HepG2 (cell line): ENCODE measurements at regions not wholly inside any gene's neighbourhood (a gene's known extent, or its start where the extent isn't known, plus 50 kb on each side); places are given as distances from the start of the nearest gene placed in this dataset.

Experiments
- ATAC-seq: fragments of 200-7000 bp; cut with Tn5 transposase; 3 replicates; pipeline ENCODE4 v1.9.1; 2020; ENCODE audit warnings: mild to moderate bottlenecking, moderate library complexity
- BruUV-seq: library from RNA; stranded (reverse); fragments of 400-500 nt; replicated peaks from 2 replicates; lab custom pipeline; 2021; lab: Mats Ljungman, UMichigan
- CTCF ChIA-PET: fragments of 300-600 bp; formaldehyde crosslinking; extraction: SDS; loops from one replicate; lab custom pipeline; 2021; ENCODE audit warnings: low total read pairs, inconsistent platforms, low intra/inter-chr PET ratio; lab: Yijun Ruan, JAX
- POLR2A ChIA-PET: fragments of 350-600 bp; sonication (Branson Sonifier 250); formaldehyde crosslinking; loops from one replicate; lab custom pipeline; 2020; ENCODE audit warnings: antibody characterized with exemption, inconsistent platforms; lab: Yijun Ruan, JAX
- DNase-seq: peaks from one replicate; pipeline ENCODE4 v3.0.0-alpha.2; 2015; ENCODE audit warnings: low spot score
- FAIRE-seq: peaks from 3 replicates; lab custom pipeline; 2011; peaks lifted over from hg19 to GRCh38; lab: Jason Lieb, UNC
- H2AFZ ChIP-seq: one replicate; pipeline ENCODE4 v1.6.1; 2011; ENCODE audit warnings: low read length, inconsistent platforms
- H3K27ac ChIP-seq: fragments of 300-600 bp; 3 replicates; pipeline ENCODE4 v1.8.0; 2011; ENCODE audit warnings: mixed run types, mild to moderate bottlenecking, mixed read lengths, low read length, inconsistent platforms; ENCODE audit not compliant: insufficient read depth; ENCODE audit errors: extremely low read length
- H3K27me3 ChIP-seq, 2 experiments: fragments of 200-600 bp in 1 of 2; 2 replicates in 1 of 2; 3 replicates in 1 of 2; pipeline versions ENCODE4 v1.6.0 to v1.8.0; 2011; ENCODE audit warnings: low read length in 2 of 2, mild to moderate bottlenecking in 2 of 2, moderate library complexity in 2 of 2, inconsistent platforms in 1 of 2; ENCODE audit not compliant: insufficient read depth in 2 of 2, control insufficient read depth in 1 of 2
- H3K36me3 ChIP-seq, 2 experiments: fragments of 200-600 bp in 1 of 2; replicated peaks in 1 of 2; 2 replicates in 1 of 2; 3 replicates in 1 of 2; pipeline versions ENCODE4 v1.5.1 to v1.8.0; 2011; ENCODE audit warnings: low read length in 2 of 2, inconsistent platforms in 1 of 2; ENCODE audit not compliant: insufficient read depth in 2 of 2, control insufficient read depth in 1 of 2
- H3K4me1 ChIP-seq: 2 replicates; pipeline ENCODE4 v1.5.1; 2012; ENCODE audit warnings: low read length, inconsistent platforms; ENCODE audit not compliant: insufficient read depth
- H3K4me2 ChIP-seq: 2 replicates; pipeline ENCODE4 v1.6.0; 2011; ENCODE audit warnings: low read depth, low read length, inconsistent platforms
- H3K4me3 ChIP-seq, 3 experiments: fragments of 200-600 bp in 1 of 3; sonication (generic), shearing (Covaris generic) in 1 of 3; replicated peaks in 1 of 3; 2 replicates each; pipeline ENCODE4 v1.5.1; 2011 to 2016; ENCODE audit warnings: low read length in 3 of 3, inconsistent platforms in 2 of 3, low read depth in 2 of 3, mild to moderate bottlenecking in 2 of 3, control low read depth in 1 of 3, mixed read lengths in 1 of 3; ENCODE audit not compliant: insufficient read depth in 1 of 3
- H3K79me2 ChIP-seq: one replicate; pipeline ENCODE4 v1.6.1; 2011; ENCODE audit warnings: low read length, inconsistent platforms; ENCODE audit not compliant: insufficient read depth
- H3K9ac ChIP-seq: 2 replicates; pipeline ENCODE4 v1.6.0; 2011; ENCODE audit warnings: mild to moderate bottlenecking, low read depth, low read length, inconsistent platforms; ENCODE audit not compliant: insufficient read depth
- H3K9me3 ChIP-seq: 2 replicates; pipeline ENCODE4 v1.5.1; 2012; ENCODE audit warnings: mild to moderate bottlenecking, low read length
- H4K20me1 ChIP-seq: 2 replicates; pipeline ENCODE4 v1.6.0; 2011; ENCODE audit warnings: inconsistent platforms, mild to moderate bottlenecking, low read length, moderate library complexity; ENCODE audit not compliant: insufficient read depth
- ATF7 ChIP-seq, 2 experiments: fragments of 450-650 bp in 1 of 2; sonication (generic) in 1 of 2; formaldehyde crosslinking in 1 of 2; IDR thresholded peaks; 2 replicates each; pipeline versions ENCODE4 v1.4.0 to v1.6.1; 2016 to 2020; ENCODE audit warnings: antibody characterized with exemption in 1 of 2, mild to moderate bottlenecking in 1 of 2, missing genetic modification reagents in 1 of 2
- FIP1L1 ChIP-seq: fragments of 200-400 bp; formaldehyde crosslinking; IDR thresholded peaks from 2 replicates; pipeline ENCODE4 v1.6.1; 2018; ENCODE audit warnings: low read depth, mild to moderate bottlenecking, low read length, moderate library complexity, borderline replicate concordance; ENCODE audit not compliant: insufficient read depth
- FOXA1 ChIP-seq, 2 experiments: fragments of 450-650 bp in 1 of 2; sonication (generic) in 1 of 2; formaldehyde crosslinking in 1 of 2; IDR thresholded peaks; 2 replicates each; pipeline versions ENCODE4 v1.4.0 to v1.6.1; 2016 to 2020; ENCODE audit warnings: missing genetic modification reagents in 1 of 2
- HIVEP1 ChIP-seq: sonication (generic); formaldehyde crosslinking; IDR thresholded peaks from 2 replicates; pipeline ENCODE4 v1.4.0; 2020; ENCODE audit warnings: mild to moderate bottlenecking, missing genetic modification reagents
- POLR2G ChIP-seq: fragments of 200-400 bp; formaldehyde crosslinking; IDR thresholded peaks from 2 replicates; pipeline ENCODE4 v1.6.1; 2018; ENCODE audit warnings: mild to moderate bottlenecking, low read depth, low read length, moderate library complexity
- SMARCE1 ChIP-seq: fragments of 450-650 bp; IDR thresholded peaks from 2 replicates; pipeline ENCODE4 v1.6.1; 2017; ENCODE audit warnings: borderline replicate concordance
- TMF1 ChIP-seq: sonication (generic); formaldehyde crosslinking; IDR thresholded peaks from 2 replicates; pipeline ENCODE4 v1.8.1; 2022; ENCODE audit warnings: low read depth, missing genetic modification reagents
- XBP1 ChIP-seq: sonication (generic); formaldehyde crosslinking; IDR thresholded peaks from 2 replicates; pipeline ENCODE4 v1.5.0; 2020; ENCODE audit warnings: missing genetic modification reagents
- ZBTB7A ChIP-seq: sonication (generic); formaldehyde crosslinking; IDR thresholded peaks from 2 replicates; pipeline ENCODE4 v1.8.0; 2022; ENCODE audit warnings: mild to moderate bottlenecking, missing genetic modification reagents
- ZFP41 ChIP-seq: sonication (generic); formaldehyde crosslinking; IDR thresholded peaks from 2 replicates; pipeline ENCODE4 v1.4.0; 2020; ENCODE audit warnings: mild to moderate bottlenecking, missing genetic modification reagents, borderline replicate concordance
- ZKSCAN8 ChIP-seq: IDR thresholded peaks from 2 replicates; pipeline ENCODE4 v1.6.1; 2016; ENCODE audit warnings: borderline replicate concordance, missing genetic modification reagents, missing compliant biosample characterization
- ZNF510 ChIP-seq: sonication (generic); formaldehyde crosslinking; IDR thresholded peaks from 2 replicates; pipeline ENCODE4 v1.4.0; 2020; ENCODE audit warnings: low read depth, mild to moderate bottlenecking, missing genetic modification reagents
- ZSCAN20 ChIP-seq: sonication (generic); formaldehyde crosslinking; IDR thresholded peaks from 2 replicates; pipeline ENCODE4 v1.4.0; 2020; ENCODE audit warnings: missing genetic modification reagents, mild to moderate bottlenecking, borderline replicate concordance
- WGBS: methylation state at CpG from one replicate; pipeline ENCODE4 v1.1.6; 2017; ENCODE audit warnings: low lambda C conversion rate; 5-methylcytosine and 5-hydroxymethylcytosine counted together
- in situ Hi-C: cut with HindIII; loops from 2 replicates; pipeline ENCODE4 v1.10.0; 2017; ENCODE audit warnings: low pct_unique_long_range_greater_than_20kb; ENCODE audit not compliant: extremely low pct_ligation_motif_present
- intact Hi-C: fragments of 100-400 bp; cut with micrococcal nuclease; formaldehyde crosslinking; loops from one replicate; pipeline ENCODE4 v1.10.0; 2022; ENCODE audit not compliant: unreplicated experiment

- no peak for TF ChIP-seq ZBTB7A (CRISPR knock-in tag)
These were observed 542.9 kb downstream of the EFNA5 start (continued) for GRCh38 chr5:107127878-107128277.

GRCh38 chr5:107126341-107126740 lies 544.4 kb downstream of the EFNA5 start:
- ATAC-seq (no peak), DNase-seq (no peak), FAIRE-seq (no peak)
- BruUV-seq = no TSS peak
- Histone ChIP-seq H3K79me2 (no peaks in the 10 kb centered on the region), H3K4me2 (no peak overlapping the region), H3K27me3 (no peaks in the 10 kb centered on the region), H3K27ac (no peak overlapping the region), H4K20me1 (no peaks in the 10 kb centered on the region), H3K9ac (no peak overlapping the region), H3K36me3 (no peaks in the 10 kb centered on the region), H3K4me1 (no peaks in the 10 kb centered on the region), H3K9me3 (no peaks in the 10 kb centered on the region), H2AFZ (no peak overlapping the region), H3K4me3 (no peak overlapping the region)
- TF ChIP-seq FIP1L1 = no peak
- peak; percentile 42; the same call in 1 of the 2 replicates for TF ChIP-seq ATF7 (IDR thresholded peaks at IDR 0.05)
- no peak for TF ChIP-seq ATF7 (CRISPR knock-in tag; IDR thresholded peaks at IDR 0.05)
- in situ Hi-C loops = no loop called here
- intact Hi-C loops = no loop called here
- CTCF ChIA-PET = no interaction called here
- POLR2A ChIA-PET = no interaction called here
- WGBS = 30% methylated on average over 3 of the region's 3 CpGs

GRCh38 chr5:107124376-107124775 lies 546.4 kb downstream of the EFNA5 start:
- TF ChIP-seq SMARCE1 (no peak), XBP1 (CRISPR knock-in tag) (no peak), HIVEP1 (CRISPR knock-in tag) (no peak), FOXA1 (IDR thresholded peaks at IDR 0.05) (no peak), FOXA1 (CRISPR knock-in tag; IDR thresholded peaks at IDR 0.05) (no peak), ZKSCAN8 (no peak), TMF1 (CRISPR knock-in tag) (no peak), POLR2G (no peak), ZNF510 (no peak), ZSCAN20 (CRISPR knock-in tag) (no peak), ZFP41 (no peak)
- H2AFZ ChIP-seq = no peak overlapping the region
- no peak overlapping the region for H3K27ac ChIP-seq
- H3K27me3 ChIP-seq = no peaks in the 10 kb centered on the region
- ChIA-PET CTCF (no interaction called here), POLR2A (no interaction called here)
- BruUV-seq = no TSS peak
- WGBS = 3% methylated on average over 1 of the region's 1 CpG
- DNase-seq (no peak), ATAC-seq (no peak), FAIRE-seq (no peak)
- H4K20me1 ChIP-seq = no peaks in the 10 kb centered on the region
- intact Hi-C loops (no loop called here), in situ Hi-C loops (no loop called here)
- no peaks in the 10 kb centered on the region for H3K36me3 ChIP-seq
- no peaks in the 10 kb centered on the region for H3K4me1 ChIP-seq
- H3K4me3 ChIP-seq = no peak overlapping the region
- H3K9me3 ChIP-seq = no peaks in the 10 kb centered on the region
- no peak overlapping the region for H3K9ac ChIP-seq
- no peak overlapping the region for H3K4me2 ChIP-seq
- H3K79me2 ChIP-seq = no peaks in the 10 kb centered on the region
